Endothelial cell of umbilical vein (primary cell): ENCODE measurements at regions not wholly inside any gene's neighbourhood (a gene's known extent, or its start where the extent isn't known, plus 50 kb on each side); places are given as distances from the start of the nearest gene placed in this dataset.

Experiments used
- BruUV-seq: library from RNA; stranded (reverse); fragments of 400-500 nt; replicated peaks from 2 replicates; lab custom pipeline; 2021; lab: Mats Ljungman, UMichigan
- CTCF ChIA-PET: fragments of 300-600, 350-600 bp; sonication (Branson Sonifier 250); formaldehyde crosslinking; loops from one replicate; lab custom pipeline; 2021; ENCODE audit warnings: antibody characterized with exemption, inconsistent platforms; lab: Charles Lee
- POLR2A ChIA-PET: fragments of 300-600, 350-600 bp; sonication (Branson Sonifier 250); formaldehyde crosslinking; loops from one replicate; lab custom pipeline; 2021; ENCODE audit warnings: antibody characterized with exemption, inconsistent platforms; lab: Charles Lee
- DNase-seq: peaks from one replicate; pipeline ENCODE4 v3.0.0-alpha.2; 2011; ENCODE audit warnings: low read depth, low spot score
- FAIRE-seq: peaks from 2 replicates; lab custom pipeline; 2011; peaks lifted over from hg19 to GRCh38; lab: Jason Lieb, UNC
- H2AFZ ChIP-seq: 2 replicates; pipeline ENCODE4 v1.6.0; 2012; ENCODE audit warnings: low read depth, low read length, control low read depth, inconsistent platforms
- H3K27ac ChIP-seq: 2 replicates; pipeline ENCODE4 v1.5.1; 2011; ENCODE audit warnings: low read depth, mild to moderate bottlenecking, control low read depth, low read length, moderate library complexity; ENCODE audit not compliant: insufficient read depth
- H3K27me3 ChIP-seq, 2 experiments: 2 replicates each; pipeline versions ENCODE4 v1.6.0 to v1.6.1; 2011; ENCODE audit warnings: low read length in 2 of 2, mixed read lengths in 1 of 2; ENCODE audit not compliant: control insufficient read depth in 2 of 2, insufficient read depth in 2 of 2
- H3K36me3 ChIP-seq, 2 experiments: 2 replicates in 1 of 2; 3 replicates in 1 of 2; pipeline ENCODE4 v1.5.1; 2011; ENCODE audit warnings: low read length in 2 of 2, mild to moderate bottlenecking in 1 of 2, moderate library complexity in 1 of 2; ENCODE audit not compliant: control insufficient read depth in 2 of 2, insufficient read depth in 2 of 2; ENCODE audit errors: extremely low read depth in 1 of 2
- H3K4me1 ChIP-seq: 3 replicates; pipeline ENCODE4 v1.5.1; 2011; ENCODE audit warnings: mild to moderate bottlenecking, low read length; ENCODE audit not compliant: control insufficient read depth, insufficient read depth; ENCODE audit errors: extremely low read depth
- H3K4me2 ChIP-seq: 2 replicates; pipeline ENCODE4 v1.6.1; 2011; ENCODE audit warnings: low read length, control low read depth, mixed read lengths; ENCODE audit not compliant: insufficient read depth
- H3K4me3 ChIP-seq, 3 experiments: fragments of 200-600 bp in 1 of 3; sonication (generic), shearing (Covaris generic) in 1 of 3; replicated peaks in 1 of 3; 2 replicates each; pipeline ENCODE4 v1.5.1; 2011 to 2016; ENCODE audit warnings: control low read depth in 3 of 3, low read length in 3 of 3, mild to moderate bottlenecking in 2 of 3, inconsistent platforms in 1 of 3, low read depth in 1 of 3, moderate library complexity in 1 of 3; ENCODE audit not compliant: insufficient read depth in 1 of 3
- H3K79me2 ChIP-seq: 2 replicates; pipeline ENCODE4 v1.6.0; 2012; ENCODE audit warnings: low read length, inconsistent platforms; ENCODE audit not compliant: control insufficient read depth, insufficient read depth
- H3K9ac ChIP-seq: replicated peaks from 2 replicates; pipeline ENCODE3; 2011; ENCODE audit warnings: low read length, control low read depth; ENCODE audit not compliant: insufficient read depth; ENCODE audit errors: extremely low read depth
- H3K9me1 ChIP-seq: replicated peaks from 3 replicates; pipeline ENCODE4 v1.6.0; 2011; ENCODE audit warnings: mild to moderate bottlenecking, low read length; ENCODE audit not compliant: control insufficient read depth, insufficient read depth; ENCODE audit errors: extremely low read depth
- H3K9me3 ChIP-seq: replicated peaks from 2 replicates; pipeline ENCODE4 v1.5.1; 2012; ENCODE audit warnings: low read length, inconsistent platforms; ENCODE audit not compliant: control insufficient read depth, insufficient read depth
- H4K20me1 ChIP-seq: replicated peaks from 2 replicates; pipeline ENCODE3; 2011; ENCODE audit warnings: mild to moderate bottlenecking, low read length; ENCODE audit not compliant: control insufficient read depth, insufficient read depth; ENCODE audit errors: extremely low read depth
- CTCF ChIP-seq, 2 donors: IDR thresholded peaks; 1 replicate in 1 of 2; 2 replicates in 1 of 2; pipeline ENCODE4 v1.5.1; 2011; ENCODE audit warnings: low read length in 2 of 2, mild to moderate bottlenecking in 2 of 2, moderate library complexity in 2 of 2, control low read depth in 1 of 2, inconsistent platforms in 1 of 2, low read depth in 1 of 2; ENCODE audit not compliant: insufficient read depth in 1 of 2; ENCODE audit errors: extremely low read depth in 1 of 2
- EZH2 ChIP-seq: IDR thresholded peaks from 2 replicates; pipeline ENCODE4 v1.6.1; 2012; ENCODE audit warnings: borderline replicate concordance, low read depth, mild to moderate bottlenecking, moderate library complexity, low read length, inconsistent platforms; ENCODE audit not compliant: severe bottlenecking
- FOS ChIP-seq: IDR thresholded peaks from 2 replicates; pipeline ENCODE4 v1.6.1; 2011; ENCODE audit warnings: mild to moderate bottlenecking, low read length, moderate library complexity, borderline replicate concordance; ENCODE audit not compliant: insufficient read depth
- GATA2 ChIP-seq: IDR thresholded peaks from 2 replicates; pipeline ENCODE4 v1.7.0; 2011; ENCODE audit warnings: low read depth, mild to moderate bottlenecking, moderate library complexity, mixed read lengths, low read length; ENCODE audit not compliant: insufficient read length, insufficient read depth
- JUN ChIP-seq: IDR thresholded peaks from 2 replicates; pipeline ENCODE4 v1.6.1; 2011; ENCODE audit warnings: borderline replicate concordance, low read depth; ENCODE audit not compliant: insufficient read length, insufficient read depth
- MAX ChIP-seq: IDR thresholded peaks from 2 replicates; pipeline ENCODE4 v1.6.1; 2011; ENCODE audit not compliant: insufficient read depth, insufficient read length
- MYC ChIP-seq: IDR thresholded peaks from one replicate; pipeline ENCODE4 v1.6.1; 2011; ENCODE audit warnings: mild to moderate bottlenecking, low read depth, low read length
- POLR2A ChIP-seq: IDR thresholded peaks from 2 replicates; pipeline ENCODE4 v1.6.1; 2012; ENCODE audit warnings: low read depth, mild to moderate bottlenecking, control low read depth, low read length
- POLR2AphosphoS5 ChIP-seq: IDR thresholded peaks from 2 replicates; pipeline ENCODE4 v1.6.1; 2012; ENCODE audit warnings: low read depth, mild to moderate bottlenecking, control low read depth, low read length, moderate library complexity; ENCODE audit not compliant: insufficient read depth
- dilution Hi-C: fragments of 300-500 bp; cut with MboI; formaldehyde crosslinking; loops from one replicate; pipeline ENCODE4 v1.15.0; 2019; ENCODE audit warnings: low sequenced_read_pairs; ENCODE audit not compliant: extremely low pct_ligation_motif_present
- intact Hi-C: fragments of 100-400 bp; cut with micrococcal nuclease; formaldehyde crosslinking; loops from one replicate; pipeline ENCODE4 v1.10.0; 2022

GRCh38 chr6:159602431-159603041 lies 90.5 kb downstream of the SOD2 start:
- Histone ChIP-seq H3K27me3 (peaks cover 0 to 4% of the 10 kb centered on the region in 2 experiments), H3K36me3 (no peaks in the 10 kb centered on the region), H3K9me3 (no peaks in the 10 kb centered on the region), H3K4me3 (no peak overlapping the region), H4K20me1 (no peaks in the 10 kb centered on the region), H3K4me2 (no peak overlapping the region), H2AFZ (no peak overlapping the region), H3K27ac (no peak overlapping the region), H3K4me1 (no peaks in the 10 kb centered on the region), H3K79me2 (no peaks in the 10 kb centered on the region), H3K9ac (no peak overlapping the region), H3K9me1 (no peaks in the 10 kb centered on the region)
- no peak for FAIRE-seq
- ChIA-PET POLR2A (no interaction called here), CTCF (no interaction called here)
- TF ChIP-seq MYC (no peak), MAX (no peak), CTCF (IDR thresholded peaks at IDR 0.05; ENCODE audit: extremely low read depth in 1 of 2, insufficient read depth in 1 of 2, low read depth in 1 of 2, low read length in 2 of 2) (no peak), JUN (no peak), EZH2 (no peak), POLR2AphosphoS5 (no peak), FOS (no peak), POLR2A (no peak), GATA2 (no peak)
- intact Hi-C loops: no loop called here
- dilution Hi-C loops: no loop called here
- DNase-seq: no peak
- no TSS peak for BruUV-seq
